ENCODE measurements at regions not wholly inside any gene's neighbourhood (a gene's known extent, or its start where the extent isn't known, plus 50 kb on each side); places are given as distances from the start of the nearest gene placed in this dataset.

DNA sequence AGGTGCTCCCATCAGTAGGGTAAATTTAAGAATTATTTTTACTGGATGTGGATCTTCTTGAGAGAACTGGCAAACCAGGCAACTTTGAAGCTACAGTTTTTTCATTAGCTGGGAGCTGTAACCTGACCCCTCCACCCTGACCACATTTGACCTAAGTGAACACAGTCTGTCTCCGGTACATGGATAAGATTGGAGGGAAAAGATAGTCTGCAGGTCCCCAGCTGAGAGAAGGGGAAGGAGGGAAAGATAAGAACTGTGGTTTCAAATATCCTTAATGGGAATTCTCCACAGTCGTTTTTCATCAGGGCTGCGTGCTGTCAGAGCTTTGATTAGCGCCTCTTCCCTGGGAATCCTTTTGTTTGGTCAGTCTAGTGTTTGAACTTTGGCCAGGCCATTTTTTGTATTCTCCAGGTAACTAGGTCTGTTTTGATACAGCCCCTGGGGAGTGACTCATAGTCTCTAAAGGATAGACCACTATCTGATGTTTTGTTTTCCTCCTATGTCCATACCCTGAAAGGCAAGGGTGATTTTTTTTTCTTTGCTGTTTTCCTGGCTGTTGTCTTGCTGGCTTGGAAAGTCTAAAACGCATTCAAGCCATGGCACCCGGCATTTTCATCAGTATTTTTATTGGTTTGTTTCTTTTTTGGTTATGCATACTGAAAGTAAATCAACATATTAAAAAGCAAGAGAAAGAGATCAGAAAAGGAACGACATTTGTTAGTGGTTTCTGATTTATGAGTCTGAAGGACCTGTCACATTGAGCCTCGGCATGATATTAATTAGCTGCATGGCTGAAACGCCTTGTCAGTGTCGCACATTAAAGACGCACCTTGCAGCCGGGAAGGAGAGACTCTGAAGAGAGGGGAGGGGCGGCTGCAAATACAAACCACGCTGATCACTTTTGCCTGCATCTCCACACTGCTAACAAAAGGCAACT lies 183.4 kb upstream of the FN1 start (continued):
- TF ChIP-seq, protein P1, sequence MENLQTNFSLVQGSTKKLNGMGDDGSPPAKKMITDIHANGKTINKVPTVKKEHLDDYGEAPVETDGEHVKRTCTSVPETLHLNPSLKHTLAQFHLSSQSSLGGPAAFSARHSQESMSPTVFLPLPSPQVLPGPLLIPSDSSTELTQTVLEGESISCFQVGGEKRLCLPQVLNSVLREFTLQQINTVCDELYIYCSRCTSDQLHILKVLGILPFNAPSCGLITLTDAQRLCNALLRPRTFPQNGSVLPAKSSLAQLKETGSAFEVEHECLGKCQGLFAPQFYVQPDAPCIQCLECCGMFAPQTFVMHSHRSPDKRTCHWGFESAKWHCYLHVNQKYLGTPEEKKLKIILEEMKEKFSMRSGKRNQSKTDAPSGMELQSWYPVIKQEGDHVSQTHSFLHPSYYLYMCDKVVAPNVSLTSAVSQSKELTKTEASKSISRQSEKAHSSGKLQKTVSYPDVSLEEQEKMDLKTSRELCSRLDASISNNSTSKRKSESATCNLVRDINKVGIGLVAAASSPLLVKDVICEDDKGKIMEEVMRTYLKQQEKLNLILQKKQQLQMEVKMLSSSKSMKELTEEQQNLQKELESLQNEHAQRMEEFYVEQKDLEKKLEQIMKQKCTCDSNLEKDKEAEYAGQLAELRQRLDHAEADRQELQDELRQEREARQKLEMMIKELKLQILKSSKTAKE (CRISPR knock-in tag; IDR thresholded peaks at IDR 0.05; ENCODE audit: borderline replicate concordance): peak; percentile 93
- no peak for TF ChIP-seq SSRP1 (CRISPR knock-in tag; IDR thresholded peaks at IDR 0.05)
- TF ChIP-seq MEIS2 (CRISPR knock-in tag; IDR thresholded peaks at IDR 0.05): peak; percentile 100
- no peak for TF ChIP-seq MBNL3 (CRISPR knock-in tag; conservative IDR thresholded peaks at IDR 0.05)
- peak; percentile 98 for TF ChIP-seq MED13 (CRISPR knock-in tag; IDR thresholded peaks at IDR 0.05)
- no peak for TF ChIP-seq ZNF572 (CRISPR knock-in tag; IDR thresholded peaks at IDR 0.05)
- peak; percentile 96 for TF ChIP-seq TBX2 (CRISPR knock-in tag; IDR thresholded peaks at IDR 0.05; ENCODE audit: borderline replicate concordance)
- TF ChIP-seq RFX3 (CRISPR knock-in tag; IDR thresholded peaks at IDR 0.05): no peak
- peak; percentile 90 for TF ChIP-seq FOXO1 (CRISPR knock-in tag; IDR thresholded peaks at IDR 0.05)
- no peak for TF ChIP-seq CBX2 (IDR thresholded peaks at IDR 0.05; ENCODE audit: low read depth, low read length)
- no peak for TF ChIP-seq CBX2 (CRISPR knock-in tag; IDR thresholded peaks at IDR 0.05; ENCODE audit: low read depth)
- TF ChIP-seq ZSCAN30 (CRISPR knock-in tag; IDR thresholded peaks at IDR 0.05): no peak
- no peak for TF ChIP-seq ZNF547 (CRISPR knock-in tag; IDR thresholded peaks at IDR 0.05)
- peak; percentile 76; the same call in 1 of the 2 replicates for TF ChIP-seq HOXD1 (CRISPR knock-in tag; IDR thresholded peaks at IDR 0.05)
- peak; percentile 94 for TF ChIP-seq HNF4A (CRISPR knock-in tag; IDR thresholded peaks at IDR 0.05)
- TF ChIP-seq, protein P2, sequence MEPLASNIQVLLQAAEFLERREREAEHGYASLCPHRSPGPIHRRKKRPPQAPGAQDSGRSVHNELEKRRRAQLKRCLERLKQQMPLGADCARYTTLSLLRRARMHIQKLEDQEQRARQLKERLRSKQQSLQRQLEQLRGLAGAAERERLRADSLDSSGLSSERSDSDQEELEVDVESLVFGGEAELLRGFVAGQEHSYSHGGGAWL (CRISPR knock-in tag; IDR thresholded peaks at IDR 0.05): no peak
- no peak for TF ChIP-seq KLF15 (CRISPR knock-in tag; IDR thresholded peaks at IDR 0.05; ENCODE audit: borderline replicate concordance)
- no peak for TF ChIP-seq ZMYM2 (CRISPR knock-in tag; IDR thresholded peaks at IDR 0.05)
- TF ChIP-seq, protein P3, sequence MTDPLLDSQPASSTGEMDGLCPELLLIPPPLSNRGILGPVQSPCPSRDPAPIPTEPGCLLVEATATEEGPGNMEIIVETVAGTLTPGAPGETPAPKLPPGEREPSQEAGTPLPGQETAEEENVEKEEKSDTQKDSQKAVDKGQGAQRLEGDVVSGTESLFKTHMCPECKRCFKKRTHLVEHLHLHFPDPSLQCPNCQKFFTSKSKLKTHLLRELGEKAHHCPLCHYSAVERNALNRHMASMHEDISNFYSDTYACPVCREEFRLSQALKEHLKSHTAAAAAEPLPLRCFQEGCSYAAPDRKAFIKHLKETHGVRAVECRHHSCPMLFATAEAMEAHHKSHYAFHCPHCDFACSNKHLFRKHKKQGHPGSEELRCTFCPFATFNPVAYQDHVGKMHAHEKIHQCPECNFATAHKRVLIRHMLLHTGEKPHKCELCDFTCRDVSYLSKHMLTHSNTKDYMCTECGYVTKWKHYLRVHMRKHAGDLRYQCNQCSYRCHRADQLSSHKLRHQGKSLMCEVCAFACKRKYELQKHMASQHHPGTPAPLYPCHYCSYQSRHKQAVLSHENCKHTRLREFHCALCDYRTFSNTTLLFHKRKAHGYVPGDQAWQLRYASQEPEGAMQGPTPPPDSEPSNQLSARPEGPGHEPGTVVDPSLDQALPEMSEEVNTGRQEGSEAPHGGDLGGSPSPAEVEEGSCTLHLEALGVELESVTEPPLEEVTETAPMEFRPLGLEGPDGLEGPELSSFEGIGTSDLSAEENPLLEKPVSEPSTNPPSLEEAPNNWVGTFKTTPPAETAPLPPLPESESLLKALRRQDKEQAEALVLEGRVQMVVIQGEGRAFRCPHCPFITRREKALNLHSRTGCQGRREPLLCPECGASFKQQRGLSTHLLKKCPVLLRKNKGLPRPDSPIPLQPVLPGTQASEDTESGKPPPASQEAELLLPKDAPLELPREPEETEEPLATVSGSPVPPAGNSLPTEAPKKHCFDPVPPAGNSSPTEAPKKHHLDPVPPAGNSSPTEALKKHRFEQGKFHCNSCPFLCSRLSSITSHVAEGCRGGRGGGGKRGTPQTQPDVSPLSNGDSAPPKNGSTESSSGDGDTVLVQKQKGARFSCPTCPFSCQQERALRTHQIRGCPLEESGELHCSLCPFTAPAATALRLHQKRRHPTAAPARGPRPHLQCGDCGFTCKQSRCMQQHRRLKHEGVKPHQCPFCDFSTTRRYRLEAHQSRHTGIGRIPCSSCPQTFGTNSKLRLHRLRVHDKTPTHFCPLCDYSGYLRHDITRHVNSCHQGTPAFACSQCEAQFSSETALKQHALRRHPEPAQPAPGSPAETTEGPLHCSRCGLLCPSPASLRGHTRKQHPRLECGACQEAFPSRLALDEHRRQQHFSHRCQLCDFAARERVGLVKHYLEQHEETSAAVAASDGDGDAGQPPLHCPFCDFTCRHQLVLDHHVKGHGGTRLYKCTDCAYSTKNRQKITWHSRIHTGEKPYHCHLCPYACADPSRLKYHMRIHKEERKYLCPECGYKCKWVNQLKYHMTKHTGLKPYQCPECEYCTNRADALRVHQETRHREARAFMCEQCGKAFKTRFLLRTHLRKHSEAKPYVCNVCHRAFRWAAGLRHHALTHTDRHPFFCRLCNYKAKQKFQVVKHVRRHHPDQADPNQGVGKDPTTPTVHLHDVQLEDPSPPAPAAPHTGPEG (CRISPR knock-in tag; IDR thresholded peaks at IDR 0.05): 0 out of 2 replicates have a peak, but pooled peaks have one; percentile 56
- TF ChIP-seq DR1 (CRISPR knock-in tag; IDR thresholded peaks at IDR 0.05): no peak
- no peak for TF ChIP-seq ZSCAN21 (CRISPR knock-in tag; IDR thresholded peaks at IDR 0.05; ENCODE audit: borderline replicate concordance)
- TF ChIP-seq ZNF761 (CRISPR knock-in tag; conservative IDR thresholded peaks at IDR 0.05): no peak
- peak; percentile 67; the same call in 1 of the 2 replicates for TF ChIP-seq TARDBP (CRISPR knock-in tag; IDR thresholded peaks at IDR 0.05)

Data from HepG2 (cell line).